HepG2 (cell line): ENCODE measurements at regions not wholly inside any gene's neighbourhood (a gene's known extent, or its start where the extent isn't known, plus 50 kb on each side); places are given as distances from the start of the nearest gene placed in this dataset.

Experiments
- ATAC-seq: fragments of 200-7000 bp; cut with Tn5 transposase; 3 replicates; pipeline ENCODE4 v1.9.1; 2020; ENCODE audit warnings: mild to moderate bottlenecking, moderate library complexity
- BruUV-seq: library from RNA; stranded (reverse); fragments of 400-500 nt; replicated peaks from 2 replicates; lab custom pipeline; 2021; lab: Mats Ljungman, UMichigan
- CTCF ChIA-PET: fragments of 300-600 bp; formaldehyde crosslinking; extraction: SDS; loops from one replicate; lab custom pipeline; 2021; ENCODE audit warnings: low total read pairs, inconsistent platforms, low intra/inter-chr PET ratio; lab: Yijun Ruan, JAX
- POLR2A ChIA-PET: fragments of 350-600 bp; sonication (Branson Sonifier 250); formaldehyde crosslinking; loops from one replicate; lab custom pipeline; 2020; ENCODE audit warnings: antibody characterized with exemption, inconsistent platforms; lab: Yijun Ruan, JAX
- DNase-seq: peaks from one replicate; pipeline ENCODE4 v3.0.0-alpha.2; 2015; ENCODE audit warnings: low spot score
- FAIRE-seq: peaks from 3 replicates; lab custom pipeline; 2011; peaks lifted over from hg19 to GRCh38; lab: Jason Lieb, UNC
- H2AFZ ChIP-seq: one replicate; pipeline ENCODE4 v1.6.1; 2011; ENCODE audit warnings: low read length, inconsistent platforms
- H3K27ac ChIP-seq: fragments of 300-600 bp; 3 replicates; pipeline ENCODE4 v1.8.0; 2011; ENCODE audit warnings: mixed run types, mild to moderate bottlenecking, mixed read lengths, low read length, inconsistent platforms; ENCODE audit not compliant: insufficient read depth; ENCODE audit errors: extremely low read length
- H3K27me3 ChIP-seq, 2 experiments: fragments of 200-600 bp in 1 of 2; 2 replicates in 1 of 2; 3 replicates in 1 of 2; pipeline versions ENCODE4 v1.6.0 to v1.8.0; 2011; ENCODE audit warnings: low read length in 2 of 2, mild to moderate bottlenecking in 2 of 2, moderate library complexity in 2 of 2, inconsistent platforms in 1 of 2; ENCODE audit not compliant: insufficient read depth in 2 of 2, control insufficient read depth in 1 of 2
- H3K36me3 ChIP-seq, 2 experiments: fragments of 200-600 bp in 1 of 2; replicated peaks in 1 of 2; 2 replicates in 1 of 2; 3 replicates in 1 of 2; pipeline versions ENCODE4 v1.5.1 to v1.8.0; 2011; ENCODE audit warnings: low read length in 2 of 2, inconsistent platforms in 1 of 2; ENCODE audit not compliant: insufficient read depth in 2 of 2, control insufficient read depth in 1 of 2
- H3K4me1 ChIP-seq: 2 replicates; pipeline ENCODE4 v1.5.1; 2012; ENCODE audit warnings: low read length, inconsistent platforms; ENCODE audit not compliant: insufficient read depth
- H3K4me2 ChIP-seq: 2 replicates; pipeline ENCODE4 v1.6.0; 2011; ENCODE audit warnings: low read depth, low read length, inconsistent platforms
- H3K4me3 ChIP-seq, 3 experiments: fragments of 200-600 bp in 1 of 3; sonication (generic), shearing (Covaris generic) in 1 of 3; replicated peaks in 1 of 3; 2 replicates each; pipeline ENCODE4 v1.5.1; 2011 to 2016; ENCODE audit warnings: low read length in 3 of 3, inconsistent platforms in 2 of 3, low read depth in 2 of 3, mild to moderate bottlenecking in 2 of 3, control low read depth in 1 of 3, mixed read lengths in 1 of 3; ENCODE audit not compliant: insufficient read depth in 1 of 3
- H3K79me2 ChIP-seq: one replicate; pipeline ENCODE4 v1.6.1; 2011; ENCODE audit warnings: low read length, inconsistent platforms; ENCODE audit not compliant: insufficient read depth
- H3K9ac ChIP-seq: 2 replicates; pipeline ENCODE4 v1.6.0; 2011; ENCODE audit warnings: mild to moderate bottlenecking, low read depth, low read length, inconsistent platforms; ENCODE audit not compliant: insufficient read depth
- H3K9me3 ChIP-seq: 2 replicates; pipeline ENCODE4 v1.5.1; 2012; ENCODE audit warnings: mild to moderate bottlenecking, low read length
- H4K20me1 ChIP-seq: 2 replicates; pipeline ENCODE4 v1.6.0; 2011; ENCODE audit warnings: inconsistent platforms, mild to moderate bottlenecking, low read length, moderate library complexity; ENCODE audit not compliant: insufficient read depth
- MIXL1 ChIP-seq: IDR thresholded peaks from 2 replicates; pipeline ENCODE4 v1.6.1; 2016
- MTF2 ChIP-seq: sonication (generic); formaldehyde crosslinking; IDR thresholded peaks from 2 replicates; pipeline ENCODE4 v1.5.0; 2020; ENCODE audit warnings: missing genetic modification reagents, borderline replicate concordance
- ONECUT2 ChIP-seq: sonication (generic); formaldehyde crosslinking; IDR thresholded peaks from 2 replicates; pipeline ENCODE4 v1.4.0; 2020; ENCODE audit warnings: missing genetic modification reagents
- PHF20 ChIP-seq: sonication (generic); formaldehyde crosslinking; IDR thresholded peaks from 2 replicates; pipeline ENCODE4 v1.5.0; 2020; ENCODE audit warnings: mild to moderate bottlenecking, missing genetic modification reagents
- STAT5B ChIP-seq: sonication (generic); formaldehyde crosslinking; IDR thresholded peaks from 2 replicates; pipeline ENCODE4 v1.4.0; 2020; ENCODE audit warnings: missing genetic modification reagents
- TBX2 ChIP-seq: sonication (generic); formaldehyde crosslinking; IDR thresholded peaks from 2 replicates; pipeline ENCODE4 v1.5.0; 2020; ENCODE audit warnings: missing genetic modification reagents, mild to moderate bottlenecking, borderline replicate concordance
- ZMYM4 ChIP-seq: sonication (generic); formaldehyde crosslinking; IDR thresholded peaks from 2 replicates; pipeline ENCODE4 v1.8.1; 2023; ENCODE audit warnings: mild to moderate bottlenecking, missing genetic modification reagents
- ZNF24 ChIP-seq: fragments of 450-650 bp; IDR thresholded peaks from 2 replicates; pipeline ENCODE4 v1.6.1; 2017; ENCODE audit warnings: antibody characterized with exemption, mild to moderate bottlenecking
- ZNF3 ChIP-seq: IDR thresholded peaks from 2 replicates; pipeline ENCODE4 v1.7.0; 2017; ENCODE audit warnings: inconsistent platforms
- ZNF367 ChIP-seq: sonication (generic); formaldehyde crosslinking; IDR thresholded peaks from 2 replicates; pipeline ENCODE4 v1.4.0; 2020; ENCODE audit warnings: missing genetic modification reagents, borderline replicate concordance
- ZNF382 ChIP-seq: sonication (generic); formaldehyde crosslinking; IDR thresholded peaks from 2 replicates; pipeline ENCODE4 v1.5.0; 2020; ENCODE audit warnings: missing genetic modification reagents, mild to moderate bottlenecking, borderline replicate concordance
- ZNF556 ChIP-seq: sonication (generic); formaldehyde crosslinking; IDR thresholded peaks from 2 replicates; pipeline ENCODE4 v1.4.0; 2020; ENCODE audit warnings: mild to moderate bottlenecking, missing genetic modification reagents, borderline replicate concordance
- WGBS: methylation state at CpG from one replicate; pipeline ENCODE4 v1.1.6; 2017; ENCODE audit warnings: low lambda C conversion rate; 5-methylcytosine and 5-hydroxymethylcytosine counted together
- in situ Hi-C: cut with HindIII; loops from 2 replicates; pipeline ENCODE4 v1.10.0; 2017; ENCODE audit warnings: low pct_unique_long_range_greater_than_20kb; ENCODE audit not compliant: extremely low pct_ligation_motif_present
- intact Hi-C: fragments of 100-400 bp; cut with micrococcal nuclease; formaldehyde crosslinking; loops from one replicate; pipeline ENCODE4 v1.10.0; 2022; ENCODE audit not compliant: unreplicated experiment
- TF ChIP-seq, protein P1 (sequence below): sonication (generic); formaldehyde crosslinking; IDR thresholded peaks from 2 replicates; pipeline ENCODE4 v1.5.0; 2020; ENCODE audit warnings: missing genetic modification reagents
- TF ChIP-seq, protein P2 (sequence below): sonication (generic); formaldehyde crosslinking; IDR thresholded peaks from 2 replicates; pipeline ENCODE4 v1.8.0; 2022; ENCODE audit warnings: missing genetic modification reagents, mild to moderate bottlenecking, inconsistent platforms, borderline replicate concordance

DNA sequence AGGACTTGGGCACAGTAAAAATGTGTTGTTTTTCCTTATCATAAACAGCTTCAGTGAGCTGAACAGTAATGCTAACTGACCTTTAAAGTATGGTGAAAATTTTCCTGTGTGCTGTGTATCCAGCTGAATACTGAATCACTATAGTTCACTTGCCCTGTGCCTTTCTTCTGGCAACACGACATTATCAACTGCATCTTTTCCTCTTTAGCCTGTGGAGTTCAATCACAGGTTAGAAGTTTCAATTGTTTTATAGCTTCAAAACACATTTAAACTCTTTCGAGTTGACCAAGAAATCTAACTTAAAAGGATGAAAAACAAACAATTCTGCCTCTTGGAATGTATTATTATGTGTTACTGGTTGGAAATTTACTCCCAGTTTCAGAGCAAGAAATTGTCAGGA is 1120.7 kb upstream of the ALCAM start (continued):
- TF ChIP-seq ZNF556 (CRISPR knock-in tag): no peak
- no peak for TF ChIP-seq MIXL1
- no peak for TF ChIP-seq ZNF3 (CRISPR knock-in tag)

DNA sequence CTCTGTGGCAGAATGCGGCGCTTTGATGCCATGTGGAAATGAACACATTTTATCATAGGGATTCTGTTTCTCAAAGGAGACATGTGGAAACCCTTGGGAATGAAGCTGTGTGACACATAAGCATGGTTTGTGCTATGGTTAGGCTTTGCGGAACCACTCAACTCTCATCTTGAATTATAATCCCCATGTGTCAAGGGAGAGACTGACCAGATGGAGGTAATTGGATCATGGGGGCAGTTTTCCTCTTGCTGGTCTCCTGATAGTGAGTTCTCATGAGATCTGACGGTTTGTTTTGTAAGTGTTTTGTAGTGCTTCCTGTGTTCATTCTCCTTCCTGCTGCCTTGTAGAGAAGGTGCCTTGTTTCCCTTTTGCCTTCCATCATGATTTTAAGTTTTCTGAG is 1109.2 kb upstream of the ALCAM start:
- BruUV-seq: no TSS peak
- WGBS: 45% methylated on average over 4 of the region's 4 CpGs
- in situ Hi-C loops: no loop called here

More for the DNA sequence above, 1109.2 kb upstream of the ALCAM start:
- ATAC-seq (no peak), DNase-seq (no peak), FAIRE-seq (no peak)
- Histone ChIP-seq H3K4me1 (no peaks in the 10 kb centered on the region), H2AFZ (no peak overlapping the region), H4K20me1 (no peaks in the 10 kb centered on the region), H3K36me3 (no peaks in the 10 kb centered on the region), H3K79me2 (no peaks in the 10 kb centered on the region), H3K27me3 (no peaks in the 10 kb centered on the region; a peak in 1 of 5 replicates), H3K9me3 (no peaks in the 10 kb centered on the region), H3K4me2 (no peak overlapping the region), H3K27ac (no peak overlapping the region), H3K9ac (no peak overlapping the region), H3K4me3 (no peak overlapping the region)
- intact Hi-C loops: no loop called here
- TF ChIP-seq, protein P1, sequence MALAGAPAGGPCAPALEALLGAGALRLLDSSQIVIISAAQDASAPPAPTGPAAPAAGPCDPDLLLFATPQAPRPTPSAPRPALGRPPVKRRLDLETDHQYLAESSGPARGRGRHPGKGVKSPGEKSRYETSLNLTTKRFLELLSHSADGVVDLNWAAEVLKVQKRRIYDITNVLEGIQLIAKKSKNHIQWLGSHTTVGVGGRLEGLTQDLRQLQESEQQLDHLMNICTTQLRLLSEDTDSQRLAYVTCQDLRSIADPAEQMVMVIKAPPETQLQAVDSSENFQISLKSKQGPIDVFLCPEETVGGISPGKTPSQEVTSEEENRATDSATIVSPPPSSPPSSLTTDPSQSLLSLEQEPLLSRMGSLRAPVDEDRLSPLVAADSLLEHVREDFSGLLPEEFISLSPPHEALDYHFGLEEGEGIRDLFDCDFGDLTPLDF (CRISPR knock-in tag): no peak
- no peak for TF ChIP-seq TBX2 (CRISPR knock-in tag)
- TF ChIP-seq ZNF367 (CRISPR knock-in tag): no peak
- TF ChIP-seq PHF20: no peak
- no peak for TF ChIP-seq ZNF382 (CRISPR knock-in tag)
- TF ChIP-seq MTF2 (CRISPR knock-in tag): no peak
- TF ChIP-seq, protein P2, sequence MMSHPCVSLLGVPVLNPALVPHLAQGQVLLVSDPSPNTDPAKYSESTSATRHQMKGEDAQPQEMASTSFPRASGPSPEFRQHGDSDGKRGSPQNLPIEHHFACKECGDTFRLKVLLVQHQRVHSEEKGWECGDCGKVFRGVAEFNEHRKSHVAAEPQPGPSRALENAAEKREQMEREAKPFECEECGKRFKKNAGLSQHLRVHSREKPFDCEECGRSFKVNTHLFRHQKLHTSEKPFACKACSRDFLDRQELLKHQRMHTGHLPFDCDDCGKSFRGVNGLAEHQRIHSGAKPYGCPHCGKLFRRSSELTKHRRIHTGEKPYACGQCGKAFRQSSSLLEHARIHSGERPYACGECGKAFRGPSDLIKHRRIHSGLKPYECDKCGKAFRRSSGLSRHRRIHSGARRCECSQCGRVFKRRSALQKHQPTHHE: no peak
- TF ChIP-seq ZMYM4: no peak
- TF ChIP-seq ONECUT2: no peak
- TF ChIP-seq STAT5B (CRISPR knock-in tag): no peak
- no peak for TF ChIP-seq ZNF24
- ChIA-PET POLR2A (no interaction called here), CTCF (no interaction called here)
